Endothelial cell of umbilical vein (primary cell): ENCODE measurements at regions not wholly inside any gene's neighbourhood (a gene's known extent, or its start where the extent isn't known, plus 50 kb on each side); places are given as distances from the start of the nearest gene placed in this dataset.

ENCODE experiments used
- BruUV-seq: library from RNA; stranded (reverse); fragments of 400-500 nt; replicated peaks from 2 replicates; lab custom pipeline; 2021; lab: Mats Ljungman, UMichigan
- CTCF ChIA-PET: fragments of 300-600, 350-600 bp; sonication (Branson Sonifier 250); formaldehyde crosslinking; loops from one replicate; lab custom pipeline; 2021; ENCODE audit warnings: antibody characterized with exemption, inconsistent platforms; lab: Charles Lee
- POLR2A ChIA-PET: fragments of 300-600, 350-600 bp; sonication (Branson Sonifier 250); formaldehyde crosslinking; loops from one replicate; lab custom pipeline; 2021; ENCODE audit warnings: antibody characterized with exemption, inconsistent platforms; lab: Charles Lee
- DNase-seq: peaks from one replicate; pipeline ENCODE4 v3.0.0-alpha.2; 2011; ENCODE audit warnings: low read depth, low spot score
- FAIRE-seq: peaks from 2 replicates; lab custom pipeline; 2011; peaks lifted over from hg19 to GRCh38; lab: Jason Lieb, UNC
- H2AFZ ChIP-seq: 2 replicates; pipeline ENCODE4 v1.6.0; 2012; ENCODE audit warnings: low read depth, low read length, control low read depth, inconsistent platforms
- H3K27ac ChIP-seq: 2 replicates; pipeline ENCODE4 v1.5.1; 2011; ENCODE audit warnings: low read depth, mild to moderate bottlenecking, control low read depth, low read length, moderate library complexity; ENCODE audit not compliant: insufficient read depth
- H3K27me3 ChIP-seq, 2 experiments: 2 replicates each; pipeline versions ENCODE4 v1.6.0 to v1.6.1; 2011; ENCODE audit warnings: low read length in 2 of 2, mixed read lengths in 1 of 2; ENCODE audit not compliant: control insufficient read depth in 2 of 2, insufficient read depth in 2 of 2
- H3K36me3 ChIP-seq, 2 experiments: 2 replicates in 1 of 2; 3 replicates in 1 of 2; pipeline ENCODE4 v1.5.1; 2011; ENCODE audit warnings: low read length in 2 of 2, mild to moderate bottlenecking in 1 of 2, moderate library complexity in 1 of 2; ENCODE audit not compliant: control insufficient read depth in 2 of 2, insufficient read depth in 2 of 2; ENCODE audit errors: extremely low read depth in 1 of 2
- H3K4me1 ChIP-seq: 3 replicates; pipeline ENCODE4 v1.5.1; 2011; ENCODE audit warnings: mild to moderate bottlenecking, low read length; ENCODE audit not compliant: control insufficient read depth, insufficient read depth; ENCODE audit errors: extremely low read depth
- H3K4me2 ChIP-seq: 2 replicates; pipeline ENCODE4 v1.6.1; 2011; ENCODE audit warnings: low read length, control low read depth, mixed read lengths; ENCODE audit not compliant: insufficient read depth
- H3K4me3 ChIP-seq, 3 experiments: fragments of 200-600 bp in 1 of 3; sonication (generic), shearing (Covaris generic) in 1 of 3; replicated peaks in 1 of 3; 2 replicates each; pipeline ENCODE4 v1.5.1; 2011 to 2016; ENCODE audit warnings: control low read depth in 3 of 3, low read length in 3 of 3, mild to moderate bottlenecking in 2 of 3, inconsistent platforms in 1 of 3, low read depth in 1 of 3, moderate library complexity in 1 of 3; ENCODE audit not compliant: insufficient read depth in 1 of 3
- H3K79me2 ChIP-seq: 2 replicates; pipeline ENCODE4 v1.6.0; 2012; ENCODE audit warnings: low read length, inconsistent platforms; ENCODE audit not compliant: control insufficient read depth, insufficient read depth
- H3K9ac ChIP-seq: replicated peaks from 2 replicates; pipeline ENCODE3; 2011; ENCODE audit warnings: low read length, control low read depth; ENCODE audit not compliant: insufficient read depth; ENCODE audit errors: extremely low read depth
- H3K9me1 ChIP-seq: replicated peaks from 3 replicates; pipeline ENCODE4 v1.6.0; 2011; ENCODE audit warnings: mild to moderate bottlenecking, low read length; ENCODE audit not compliant: control insufficient read depth, insufficient read depth; ENCODE audit errors: extremely low read depth
- H3K9me3 ChIP-seq: replicated peaks from 2 replicates; pipeline ENCODE4 v1.5.1; 2012; ENCODE audit warnings: low read length, inconsistent platforms; ENCODE audit not compliant: control insufficient read depth, insufficient read depth
- H4K20me1 ChIP-seq: replicated peaks from 2 replicates; pipeline ENCODE3; 2011; ENCODE audit warnings: mild to moderate bottlenecking, low read length; ENCODE audit not compliant: control insufficient read depth, insufficient read depth; ENCODE audit errors: extremely low read depth
- CTCF ChIP-seq, 2 donors: IDR thresholded peaks; 1 replicate in 1 of 2; 2 replicates in 1 of 2; pipeline ENCODE4 v1.5.1; 2011; ENCODE audit warnings: low read length in 2 of 2, mild to moderate bottlenecking in 2 of 2, moderate library complexity in 2 of 2, control low read depth in 1 of 2, inconsistent platforms in 1 of 2, low read depth in 1 of 2; ENCODE audit not compliant: insufficient read depth in 1 of 2; ENCODE audit errors: extremely low read depth in 1 of 2
- EZH2 ChIP-seq: IDR thresholded peaks from 2 replicates; pipeline ENCODE4 v1.6.1; 2012; ENCODE audit warnings: borderline replicate concordance, low read depth, mild to moderate bottlenecking, moderate library complexity, low read length, inconsistent platforms; ENCODE audit not compliant: severe bottlenecking
- FOS ChIP-seq: IDR thresholded peaks from 2 replicates; pipeline ENCODE4 v1.6.1; 2011; ENCODE audit warnings: mild to moderate bottlenecking, low read length, moderate library complexity, borderline replicate concordance; ENCODE audit not compliant: insufficient read depth
- GATA2 ChIP-seq: IDR thresholded peaks from 2 replicates; pipeline ENCODE4 v1.7.0; 2011; ENCODE audit warnings: low read depth, mild to moderate bottlenecking, moderate library complexity, mixed read lengths, low read length; ENCODE audit not compliant: insufficient read length, insufficient read depth
- JUN ChIP-seq: IDR thresholded peaks from 2 replicates; pipeline ENCODE4 v1.6.1; 2011; ENCODE audit warnings: borderline replicate concordance, low read depth; ENCODE audit not compliant: insufficient read length, insufficient read depth
- MAX ChIP-seq: IDR thresholded peaks from 2 replicates; pipeline ENCODE4 v1.6.1; 2011; ENCODE audit not compliant: insufficient read depth, insufficient read length
- MYC ChIP-seq: IDR thresholded peaks from one replicate; pipeline ENCODE4 v1.6.1; 2011; ENCODE audit warnings: mild to moderate bottlenecking, low read depth, low read length
- POLR2A ChIP-seq: IDR thresholded peaks from 2 replicates; pipeline ENCODE4 v1.6.1; 2012; ENCODE audit warnings: low read depth, mild to moderate bottlenecking, control low read depth, low read length
- POLR2AphosphoS5 ChIP-seq: IDR thresholded peaks from 2 replicates; pipeline ENCODE4 v1.6.1; 2012; ENCODE audit warnings: low read depth, mild to moderate bottlenecking, control low read depth, low read length, moderate library complexity; ENCODE audit not compliant: insufficient read depth
- dilution Hi-C: fragments of 300-500 bp; cut with MboI; formaldehyde crosslinking; loops from one replicate; pipeline ENCODE4 v1.15.0; 2019; ENCODE audit warnings: low sequenced_read_pairs; ENCODE audit not compliant: extremely low pct_ligation_motif_present
- intact Hi-C: fragments of 100-400 bp; cut with micrococcal nuclease; formaldehyde crosslinking; loops from one replicate; pipeline ENCODE4 v1.10.0; 2022

DNA sequence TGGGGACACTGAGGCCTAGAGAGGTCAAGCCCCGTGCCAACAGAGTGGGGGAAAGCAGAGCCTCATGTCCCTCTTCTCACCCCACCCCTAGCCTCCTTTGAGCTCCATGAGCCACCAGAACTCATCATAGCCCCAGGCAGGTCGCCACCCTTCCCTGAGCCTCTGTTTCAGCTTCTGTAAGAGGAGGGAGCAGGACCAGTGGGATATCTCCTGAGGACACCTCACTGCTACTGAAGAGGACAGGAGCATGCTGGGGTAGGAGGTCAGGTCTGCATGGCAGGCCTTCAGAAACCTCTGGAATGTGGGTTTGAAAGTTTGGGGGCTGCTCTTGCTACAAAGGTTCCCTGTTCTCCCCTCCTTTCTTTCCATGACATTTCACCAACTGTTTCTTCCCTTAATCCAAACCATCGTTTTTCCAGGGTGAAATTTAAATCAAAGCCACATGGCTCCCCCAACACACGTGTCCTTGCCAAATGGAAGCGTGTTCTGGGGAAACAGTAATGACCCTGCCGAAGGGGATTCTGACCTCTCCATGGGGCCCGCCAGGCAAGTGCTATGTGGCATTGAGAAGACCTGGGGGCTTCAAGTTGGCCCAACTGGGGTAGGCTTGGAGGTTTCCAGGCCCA is 88.1 kb upstream of the RUNX3 start:
- Histone ChIP-seq H3K27ac (no peak overlapping the region), H3K9me3 (no peaks in the 10 kb centered on the region), H3K27me3 (no peaks in the 10 kb centered on the region), H3K9ac (no peak overlapping the region), H3K4me1 (no peaks in the 10 kb centered on the region), H4K20me1 (no peaks in the 10 kb centered on the region), H3K4me3 (no peak overlapping the region), H3K9me1 (no peaks in the 10 kb centered on the region), H3K36me3 (no peaks in the 10 kb centered on the region), H2AFZ (no peak overlapping the region), H3K4me2 (no peak overlapping the region), H3K79me2 (no peaks in the 10 kb centered on the region)
- POLR2A ChIA-PET, result no interaction called here
- BruUV-seq, result no TSS peak
- no peak for TF ChIP-seq GATA2
- no peak for TF ChIP-seq EZH2
- CTCF ChIA-PET, result no interaction called here
- DNase-seq, result no peak
- dilution Hi-C loops (no loop called here), intact Hi-C loops (no loop called here)
- FAIRE-seq, result no peak

DNA sequence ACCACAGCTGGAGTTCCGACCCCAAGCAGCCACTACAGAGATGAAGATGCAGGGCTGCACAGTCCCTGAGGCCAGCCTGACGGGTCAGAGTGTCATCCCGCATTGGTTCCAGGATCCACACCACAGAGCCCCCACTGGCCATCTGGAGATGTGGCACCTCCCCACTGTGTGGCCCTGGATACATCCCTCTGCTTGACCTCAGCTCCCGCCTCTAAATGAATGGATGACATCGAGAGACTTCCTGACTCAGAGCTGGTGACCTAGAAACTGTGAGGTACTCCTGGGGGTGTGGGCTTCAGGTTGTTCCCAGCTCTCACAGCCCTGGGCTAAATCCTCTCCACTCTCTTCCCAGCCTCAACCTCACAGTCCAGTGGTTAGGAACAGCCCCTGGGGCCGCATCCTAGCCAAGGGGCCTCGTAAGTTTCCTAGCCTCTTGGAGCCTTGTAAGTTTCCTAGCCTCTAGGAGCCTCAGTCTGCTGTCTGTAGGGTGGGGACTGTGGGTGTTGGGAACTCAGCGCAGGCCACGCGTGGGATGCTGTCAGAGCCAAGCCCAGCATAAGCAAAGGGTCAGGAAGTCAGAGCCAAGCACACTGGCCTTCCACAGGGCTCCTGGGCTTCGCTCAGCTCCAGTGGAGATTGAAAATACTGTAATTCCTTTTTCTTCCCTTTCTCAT is 87.5 kb upstream of the RUNX3 start:
- FAIRE-seq, result no peak
- H3K4me1 ChIP-seq, result no peaks in the 10 kb centered on the region
- intact Hi-C loops, result no loop called here
- H3K9me3 ChIP-seq, result no peaks in the 10 kb centered on the region
- CTCF ChIA-PET, result no interaction called here
- H3K9ac ChIP-seq, result no peak overlapping the region
- H4K20me1 ChIP-seq, result no peaks in the 10 kb centered on the region
- POLR2A ChIA-PET, result no interaction called here
- no peak overlapping the region for H3K4me3 ChIP-seq
- no peak overlapping the region for H2AFZ ChIP-seq
- no peaks in the 10 kb centered on the region for H3K36me3 ChIP-seq
- H3K27me3 ChIP-seq, result no peaks in the 10 kb centered on the region
- no peaks in the 10 kb centered on the region for H3K9me1 ChIP-seq
- no TSS peak for BruUV-seq
- dilution Hi-C loops, result no loop called here
- DNase-seq, result no peak
- H3K27ac ChIP-seq, result no peak overlapping the region
- H3K79me2 ChIP-seq, result no peaks in the 10 kb centered on the region
- no peak overlapping the region for H3K4me2 ChIP-seq
- TF ChIP-seq JUN, result no peak
- TF ChIP-seq EZH2, result no peak
- TF ChIP-seq POLR2A, result no peak
- no peak for TF ChIP-seq GATA2
- TF ChIP-seq POLR2AphosphoS5, result no peak
- TF ChIP-seq MYC, result no peak
- TF ChIP-seq FOS, result no peak
- no peak for TF ChIP-seq MAX
- TF ChIP-seq CTCF (IDR thresholded peaks at IDR 0.05; ENCODE audit: extremely low read depth in 1 of 2, insufficient read depth in 1 of 2, low read depth in 1 of 2, low read length in 2 of 2), result no peak
